ENCODE measurements at regions not wholly inside any gene's neighbourhood (a gene's known extent, or its start where the extent isn't known, plus 50 kb on each side); places are given as distances from the start of the nearest gene placed in this dataset.

GRCh38 chr5:116841734-116842133, 267.1 kb upstream of the SEMA6A start:
- H3T11ph ChIP-seq (ENCODE audit: low read length), result no peak overlapping the region
- no peak overlapping the region for H2BK20ac ChIP-seq (ENCODE audit: low read depth, low read length, poor library complexity, severe bottlenecking)
- no peak overlapping the region for H3K4ac ChIP-seq (ENCODE audit: low read depth, low read length)
- no CpG with 5 or more reads among the region's 11 CpGs for WGBS (ENCODE audit: extremely low coverage, insufficient read length, low lambda C conversion rate)
- H4K8ac ChIP-seq (replicated peaks; ENCODE audit: insufficient read length, low read depth, low read length), result no peak overlapping the region
- Mint-ChIP-seq H3K27ac (0 out of 7 replicates have a peak overlapping the region, but pooled peaks of 1 of the 3 experiments have one; percentile 29), H3K36me3 (ENCODE audit: insufficient read depth in 1 of 3, low read depth in 3 of 3) (peaks cover 0 to 6% (median 0%) of the 10 kb centered on the region in 3 experiments; a peak in 2 of 7 replicates), H3K4me3 (no peak overlapping the region), H3K27me3 (ENCODE audit: low read depth) (no peaks in the 10 kb centered on the region), H3K9me3 (no peaks in the 10 kb centered on the region; a peak in 1 of 5 replicates), H3K4me1 (peaks cover 11 to 15% of the 10 kb centered on the region in 2 experiments)
- H2BK120ac ChIP-seq (ENCODE audit: low read depth, low read length, poor library complexity, severe bottlenecking), result no peak overlapping the region
- H3K79me2 ChIP-seq (ENCODE audit: insufficient read depth, low read length), result no peaks in the 10 kb centered on the region
- no peak overlapping the region for H3K4me2 ChIP-seq (ENCODE audit: insufficient read depth, insufficient read length, low read length)
- H4K91ac ChIP-seq (ENCODE audit: insufficient read length, low read depth, low read length), result no peak overlapping the region
- no peaks in the 10 kb centered on the region for H3K9me3 ChIP-seq (ENCODE audit: control insufficient read depth, low read depth, low read length)
- H3K23ac ChIP-seq (ENCODE audit: insufficient read length, low read depth, low read length), result no peak overlapping the region
- no peak overlapping the region for H3K9ac ChIP-seq (ENCODE audit: extremely low read depth, insufficient read length, low read length)
- no peak overlapping the region for H3K18ac ChIP-seq (ENCODE audit: insufficient read length, low read depth, low read length)
- H2AK5ac ChIP-seq (ENCODE audit: insufficient read length, low read length), result no peak overlapping the region
- H2BK15ac ChIP-seq (ENCODE audit: low read depth, low read length), result no peak overlapping the region
- H3K23me2 ChIP-seq (ENCODE audit: insufficient read length, low read depth, low read length, poor library complexity, severe bottlenecking), result no peaks in the 10 kb centered on the region
- H4K20me1 ChIP-seq (ENCODE audit: control insufficient read depth, insufficient read depth, insufficient read length), result no peaks in the 10 kb centered on the region
- H4K5ac ChIP-seq (ENCODE audit: insufficient read length, low read depth, low read length), result no peak overlapping the region
- H3K79me1 ChIP-seq (ENCODE audit: insufficient read depth, low read depth, low read length, poor library complexity, severe bottlenecking), result no peaks in the 10 kb centered on the region
- no peak overlapping the region for H2AFZ ChIP-seq (ENCODE audit: low read length)
- DNase-seq, result no peak
- no peak overlapping the region for H3K56ac ChIP-seq (ENCODE audit: insufficient read length, low read depth, low read length)
- H3K27me3 ChIP-seq (ENCODE audit: insufficient read depth, low read length), result no peaks in the 10 kb centered on the region
- H2BK5ac ChIP-seq (ENCODE audit: insufficient read length, low read length), result no peak overlapping the region
- H3K4me1 ChIP-seq (ENCODE audit: insufficient read depth, low read length), result no peaks in the 10 kb centered on the region
- H2BK12ac ChIP-seq (ENCODE audit: insufficient read length, low read depth, low read length), result no peak overlapping the region
- no peak overlapping the region for H3K14ac ChIP-seq (ENCODE audit: insufficient read depth, low read length)
- TF ChIP-seq CTCF (conservative IDR thresholded peaks at IDR 0.05), result no peak
- no peak overlapping the region for H3K27ac ChIP-seq (ENCODE audit: insufficient read length, low read depth, low read length)
